Midbrain (tissue), 1 donor: ENCODE measurements at regions not wholly inside any gene's neighbourhood (a gene's known extent, or its start where the extent isn't known, plus 50 kb on each side); places are given as distances from the start of the nearest gene placed in this dataset.

Experiments used
- DNase-seq: peaks from one replicate; lab custom pipeline; 2025; lab: John Stamatoyannopoulos, UW

- no peak for DNase-seq
These were observed 113.1 kb downstream of the ICOS start for GRCh38 chr2:204049635-204050034.

GRCh38 chr2:204050681-204051080 lies 114.1 kb downstream of the ICOS start:
- no peak for DNase-seq

- no peak for DNase-seq
These were observed 114.9 kb downstream of the ICOS start for GRCh38 chr2:204051476-204051875.

GRCh38 chr2:204051984-204052556 lies 115.5 kb downstream of the ICOS start:
- no peak for DNase-seq

GRCh38 chr2:204059016-204059415 lies 122.5 kb downstream of the ICOS start:
- DNase-seq = no peak

GRCh38 chr2:204060841-204061240 lies 124.3 kb downstream of the ICOS start:
- no peak for DNase-seq

GRCh38 chr2:204061241-204061640 lies 124.7 kb downstream of the ICOS start:
- DNase-seq = no peak

GRCh38 chr2:204064119-204064518 lies 127.6 kb downstream of the ICOS start:
- no peak for DNase-seq

GRCh38 chr2:204065566-204065965 lies 129.0 kb downstream of the ICOS start:
- DNase-seq = no peak

GRCh38 chr2:204066051-204066450 lies 129.5 kb downstream of the ICOS start:
- DNase-seq = no peak

- no peak for DNase-seq
These were observed 133.2 kb downstream of the ICOS start for GRCh38 chr2:204069804-204070203.

GRCh38 chr2:204072443-204073324 lies 136.1 kb downstream of the ICOS start:
- no peak for DNase-seq

- DNase-seq = no peak
These were observed 137.9 kb downstream of the ICOS start for GRCh38 chr2:204074456-204074855.

- DNase-seq = no peak
These were observed 141.6 kb downstream of the ICOS start for GRCh38 chr2:204078003-204078698.

- no peak for DNase-seq
These were observed 145.2 kb downstream of the ICOS start for GRCh38 chr2:204081487-204082425.

- no peak for DNase-seq
These were observed 149.6 kb downstream of the ICOS start for GRCh38 chr2:204086167-204086566.

- DNase-seq = no peak
These were observed 152.5 kb downstream of the ICOS start for GRCh38 chr2:204089105-204089504.

- no peak for DNase-seq
These were observed 153.0 kb downstream of the ICOS start for GRCh38 chr2:204089574-204089973.

GRCh38 chr2:204090021-204090420 lies 153.5 kb downstream of the ICOS start:
- no peak for DNase-seq

GRCh38 chr2:204104811-204105210 lies 168.2 kb downstream of the ICOS start:
- DNase-seq = no peak

GRCh38 chr2:204108330-204108751 lies 171.8 kb downstream of the ICOS start:
- DNase-seq = peak; percentile 43

GRCh38 chr2:204108781-204109295 lies 172.3 kb downstream of the ICOS start:
- no peak for DNase-seq
